ENCODE measurements at regions not wholly inside any gene's neighbourhood (a gene's known extent, or its start where the extent isn't known, plus 50 kb on each side); places are given as distances from the start of the nearest gene placed in this dataset.

GRCh38 chr12:90036637-90037036 lies 328.0 kb upstream of the ATP2B1 start:
- H3K4me3 ChIP-seq (ENCODE audit: low read depth, low read length), result no peak overlapping the region
- no peak for DNase-seq (ENCODE audit: low read depth)
- TF ChIP-seq CTCF (IDR thresholded peaks at IDR 0.05; ENCODE audit: low read depth, low read length, missing control alignments), result no peak
- in situ Hi-C loops (cut with HindIII; ENCODE audit: low sequenced_read_pairs), result no loop called here

GRCh38 chr12:90030726-90031125 lies 322.1 kb upstream of the ATP2B1 start:
- no peak for DNase-seq (ENCODE audit: low read depth)
- in situ Hi-C loops (cut with HindIII; ENCODE audit: low sequenced_read_pairs), result no loop called here
- no peak overlapping the region for H3K4me3 ChIP-seq (ENCODE audit: low read depth, low read length)
- no peak for TF ChIP-seq CTCF (IDR thresholded peaks at IDR 0.05; ENCODE audit: low read depth, low read length, missing control alignments)

DNA sequence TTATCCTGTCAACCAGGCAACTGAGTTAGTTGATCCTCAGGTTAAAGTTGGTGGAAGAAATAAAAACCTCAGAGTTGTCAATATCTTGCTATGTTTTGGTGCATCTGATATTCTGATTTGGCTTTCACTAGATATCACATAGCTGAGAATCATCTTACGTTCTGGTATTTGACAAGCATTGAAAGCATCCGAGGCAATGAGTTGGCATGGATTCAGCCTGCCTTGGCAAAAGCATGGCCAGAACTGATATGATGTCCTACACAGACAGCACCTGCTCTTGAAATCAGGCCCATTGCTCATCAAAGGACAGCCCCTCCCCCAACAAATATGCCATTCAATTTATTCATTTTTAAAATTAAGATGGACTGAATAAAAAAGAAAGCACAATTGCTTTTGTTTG lies 320.7 kb upstream of the ATP2B1 start:
- no peak for TF ChIP-seq CTCF (IDR thresholded peaks at IDR 0.05; ENCODE audit: low read depth, low read length, missing control alignments)
- in situ Hi-C loops (cut with HindIII; ENCODE audit: low sequenced_read_pairs), result no loop called here
- no peak for DNase-seq (ENCODE audit: low read depth)
- H3K4me3 ChIP-seq (ENCODE audit: low read depth, low read length), result no peak overlapping the region

DNA sequence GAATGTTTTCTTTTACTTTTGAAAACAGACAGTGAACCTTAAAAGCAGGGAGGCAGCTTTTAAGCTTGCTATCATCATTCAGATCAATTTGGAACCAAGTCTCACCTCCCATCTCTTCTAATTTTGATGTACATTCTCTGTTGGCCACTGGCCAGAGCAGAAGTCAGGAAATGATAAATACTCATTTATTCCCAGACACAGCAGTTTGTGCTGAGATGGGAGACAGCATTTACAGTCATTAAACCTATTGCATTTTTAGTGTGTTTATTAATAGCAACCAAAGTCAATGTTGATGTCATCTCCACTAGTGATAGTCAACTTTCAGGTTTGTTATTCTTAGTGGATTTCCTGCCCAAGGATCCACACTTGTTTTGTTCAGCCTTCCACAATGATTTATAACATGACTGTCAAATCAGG lies 320.0 kb upstream of the ATP2B1 start:
- DNase-seq (ENCODE audit: low read depth), result no peak
- TF ChIP-seq CTCF (IDR thresholded peaks at IDR 0.05; ENCODE audit: low read depth, low read length, missing control alignments), result no peak
- in situ Hi-C loops (cut with HindIII; ENCODE audit: low sequenced_read_pairs), result no loop called here
- no peak overlapping the region for H3K4me3 ChIP-seq (ENCODE audit: low read depth, low read length)

- no peak for TF ChIP-seq CTCF (IDR thresholded peaks at IDR 0.05; ENCODE audit: low read depth, low read length, missing control alignments)
- in situ Hi-C loops (cut with HindIII; ENCODE audit: low sequenced_read_pairs), result no loop called here
- DNase-seq (ENCODE audit: low read depth), result no peak
- H3K4me3 ChIP-seq (ENCODE audit: low read depth, low read length), result no peak overlapping the region
Observed at GRCh38 chr12:90027889-90028634, 319.4 kb upstream of the ATP2B1 start.

DNA sequence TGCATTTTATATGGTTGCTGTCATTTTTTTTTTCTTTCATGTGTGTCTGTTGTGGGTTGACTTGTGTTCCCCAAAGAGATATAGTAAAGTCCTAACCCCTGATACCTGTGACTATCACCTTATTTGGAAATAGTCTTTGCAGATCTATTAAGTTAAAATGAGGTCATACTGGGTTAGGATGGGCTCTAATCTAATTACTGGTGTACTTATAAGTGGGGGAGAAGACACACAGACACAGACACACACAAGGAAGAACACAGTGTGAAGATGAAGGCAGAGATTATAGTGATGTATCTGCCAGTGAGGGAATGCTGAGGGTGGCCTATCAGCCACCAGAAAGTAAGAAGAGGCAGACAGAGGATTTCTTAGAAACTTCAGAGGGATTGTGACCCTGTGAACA lies 318.4 kb upstream of the ATP2B1 start:
- TF ChIP-seq CTCF (IDR thresholded peaks at IDR 0.05; ENCODE audit: low read depth, low read length, missing control alignments), result no peak
- no peak overlapping the region for H3K4me3 ChIP-seq (ENCODE audit: low read depth, low read length)
- in situ Hi-C loops (cut with HindIII; ENCODE audit: low sequenced_read_pairs), result no loop called here
- DNase-seq (ENCODE audit: low read depth), result no peak

All from astrocyte of the cerebellum (primary cell).